ENCODE measurements at regions not wholly inside any gene's neighbourhood (a gene's known extent, or its start where the extent isn't known, plus 50 kb on each side); places are given as distances from the start of the nearest gene placed in this dataset.

DNA sequence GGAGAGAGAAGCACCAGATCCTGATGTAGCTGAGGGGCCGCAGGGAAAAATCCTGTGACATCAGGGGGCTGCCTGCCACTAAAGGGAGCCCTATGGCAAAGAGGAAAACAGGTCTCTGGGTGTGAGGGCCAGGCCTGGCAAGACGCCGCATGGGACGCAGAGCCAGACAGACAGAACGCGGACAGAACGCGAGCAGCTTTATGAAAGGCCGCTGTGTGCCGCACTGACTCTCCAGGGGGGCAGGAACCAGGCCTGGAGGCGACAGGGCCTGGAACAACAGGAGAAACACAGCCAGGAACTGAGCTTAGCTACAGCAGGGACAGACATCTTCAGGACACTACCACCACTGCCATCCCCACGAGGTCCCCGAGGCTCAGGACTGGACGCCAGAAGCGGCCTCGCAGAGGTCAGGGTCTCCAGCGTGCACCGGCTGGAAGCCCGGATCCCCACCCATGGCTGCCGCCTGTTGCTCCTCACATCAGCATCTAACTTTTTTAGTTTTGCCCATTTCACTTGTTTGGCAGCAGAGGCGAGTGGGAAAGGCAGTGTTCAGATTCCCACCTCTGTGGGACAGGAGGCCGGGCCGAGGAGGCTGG lies 131.6 kb downstream of the VAPA start:
- no peak for TF ChIP-seq POLR2A (IDR thresholded peaks at IDR 0.05)
- TF ChIP-seq POLR2AphosphoS5 (IDR thresholded peaks at IDR 0.05): no peak
- TF ChIP-seq EP300 (IDR thresholded peaks at IDR 0.05; ENCODE audit: low read depth): no peak
- no peak for TF ChIP-seq CTCF (IDR thresholded peaks at IDR 0.05)
- Histone ChIP-seq H3K27ac (peak overlapping the region; percentile 51 to 69 (median 62)), H3K4me3 (no peak overlapping the region), H3K36me3 (no peaks in the 10 kb centered on the region), H3K4me1 (peaks cover 0 to 25% (median 0%) of the 10 kb centered on the region in 4 donors), H3K9me3 (peaks cover 0 to 12% of the 10 kb centered on the region in 2 donors), H3K27me3 (no peaks in the 10 kb centered on the region)
- in situ Hi-C loops (cut with MboI; ENCODE audit: low pct_ligation_motif_present in 1 of 4, low pct_unique_long_range_greater_than_20kb in 1 of 4, low sequenced_read_pairs in 3 of 4) (no loop called here), intact Hi-C loops (cut with DNase I; ENCODE audit: low total_unique reads) (no loop called here)
- WGBS, 2 donors (ENCODE audit: low coverage in 1 of 2): 91% methylated on average over 23 of the region's 23 CpGs; no CpG with 5 or more reads in 1 of the 2 donors
- no peak for DNase-seq

- TF ChIP-seq POLR2AphosphoS5 (IDR thresholded peaks at IDR 0.05) (no peak), POLR2A (IDR thresholded peaks at IDR 0.05) (no peak), EP300 (IDR thresholded peaks at IDR 0.05; ENCODE audit: low read depth) (no peak), CTCF (IDR thresholded peaks at IDR 0.05) (no peak)
- in situ Hi-C loops (cut with MboI; ENCODE audit: low pct_ligation_motif_present in 1 of 4, low pct_unique_long_range_greater_than_20kb in 1 of 4, low sequenced_read_pairs in 3 of 4): no loop called here
- H3K4me3 ChIP-seq: no peak overlapping the region
- H3K4me1 ChIP-seq: peaks cover 0 to 19% (median 0%) of the 10 kb centered on the region in 4 donors
- 92 to 100% methylated on average over 3 to 13 of the region's 13 CpGs for WGBS, 2 donors (ENCODE audit: low coverage in 1 of 2)
- intact Hi-C loops (cut with DNase I; ENCODE audit: low total_unique reads): no loop called here
- no peaks in the 10 kb centered on the region for H3K36me3 ChIP-seq
- H3K27ac ChIP-seq: peak overlapping the region; percentile 51 to 69 (median 62)
- H3K9me3 ChIP-seq: peaks cover 0 to 12% of the 10 kb centered on the region in 2 donors
- no peak for DNase-seq
- no peaks in the 10 kb centered on the region for H3K27me3 ChIP-seq
Observed at GRCh38 chr18:10046178-10046807, 132.5 kb downstream of the VAPA start.

DNA sequence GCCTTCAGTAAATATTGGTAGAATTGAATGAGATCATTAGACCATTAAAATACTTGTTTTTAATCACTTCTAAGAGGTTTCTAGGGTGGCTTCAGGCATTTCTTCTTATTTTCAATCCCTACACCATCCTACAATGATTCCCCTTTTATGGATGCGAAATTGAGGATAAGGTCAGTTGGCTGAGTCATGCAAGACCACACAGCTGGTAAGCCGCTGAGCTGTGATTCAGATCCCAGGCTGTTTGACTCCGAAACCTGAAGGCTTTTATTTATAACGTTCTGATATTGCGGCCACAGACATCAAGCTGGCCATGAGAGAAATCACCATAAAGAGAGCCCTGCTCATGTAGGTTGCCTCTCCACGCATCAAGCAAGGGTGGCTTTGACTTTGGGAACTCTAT lies 133.4 kb downstream of the VAPA start:
- 73% methylated on average over 6 of the region's 6 CpGs; no CpG with 5 or more reads in 1 of the 2 donors for WGBS, 2 donors (ENCODE audit: low coverage in 1 of 2)
- Histone ChIP-seq H3K36me3 (no peaks in the 10 kb centered on the region), H3K4me3 (no peak overlapping the region), H3K27me3 (no peaks in the 10 kb centered on the region), H3K9me3 (peaks cover 0 to 8% of the 10 kb centered on the region in 2 donors), H3K27ac (peak overlapping the region; percentile 51 to 70 (median 68)), H3K4me1 (peaks cover 0 to 21% (median 0%) of the 10 kb centered on the region in 4 donors)
- intact Hi-C loops (cut with DNase I; ENCODE audit: low total_unique reads) (no loop called here), in situ Hi-C loops (cut with MboI; ENCODE audit: low pct_ligation_motif_present in 1 of 4, low pct_unique_long_range_greater_than_20kb in 1 of 4, low sequenced_read_pairs in 3 of 4) (no loop called here)
- TF ChIP-seq POLR2AphosphoS5 (IDR thresholded peaks at IDR 0.05) (no peak), POLR2A (IDR thresholded peaks at IDR 0.05) (no peak), CTCF (IDR thresholded peaks at IDR 0.05) (no peak), EP300 (IDR thresholded peaks at IDR 0.05; ENCODE audit: low read depth) (no peak)
- no peak for DNase-seq

- Histone ChIP-seq H3K36me3 (no peaks in the 10 kb centered on the region), H3K4me1 (peaks cover 0 to 25% (median 0%) of the 10 kb centered on the region in 4 donors), H3K4me3 (no peak overlapping the region), H3K27me3 (no peaks in the 10 kb centered on the region), H3K9me3 (no peaks in the 10 kb centered on the region), H3K27ac (peak overlapping the region; percentile 68 to 80 (median 70))
- intact Hi-C loops (cut with DNase I; ENCODE audit: low total_unique reads): no loop called here
- in situ Hi-C loops (cut with MboI; ENCODE audit: low pct_ligation_motif_present in 1 of 4, low pct_unique_long_range_greater_than_20kb in 1 of 4, low sequenced_read_pairs in 3 of 4): no loop called here
- TF ChIP-seq POLR2A (IDR thresholded peaks at IDR 0.05) (no peak), POLR2AphosphoS5 (IDR thresholded peaks at IDR 0.05) (peak in 2 of 3 donors; percentile 64 to 71)
- DNase-seq: no peak
- WGBS, 2 donors (ENCODE audit: low coverage in 1 of 2): 40 to 82% methylated on average over 2 to 3 of the region's 3 CpGs
Observed at GRCh38 chr18:10049747-10050146, 135.9 kb downstream of the VAPA start.
